Activated CD4-positive, alpha-beta memory T cell treated with anti-CD3 and anti-CD28 coated beads for 36 hours (primary cell): ENCODE measurements at regions not wholly inside any gene's neighbourhood (a gene's known extent, or its start where the extent isn't known, plus 50 kb on each side); places are given as distances from the start of the nearest gene placed in this dataset.
"Not testable (repeated sequence)": the region's sequence is repeated elsewhere in the genome, so short reads cannot be mapped to it uniquely, and the experiment has no call there.

Source experiments
- CTCF ChIA-PET: fragments of 350-600 bp; sonication (Branson Sonifier 250); formaldehyde crosslinking; loops from one replicate; lab custom pipeline; 2021; ENCODE audit warnings: antibody characterized with exemption, inconsistent platforms; lab: Charles Lee
- POLR2A ChIA-PET: fragments of 350-600 bp; sonication (Branson Sonifier 250); formaldehyde crosslinking; loops from one replicate; lab custom pipeline; 2021; ENCODE audit warnings: antibody characterized with exemption; lab: Charles Lee
- DNase-seq: peaks from one replicate; pipeline ENCODE4 v3.0.0-alpha.2; 2020
- H3K27ac Mint-ChIP-seq: one replicate; pipeline ENCODE4 v1.8.0; 2021; ENCODE audit warnings: mixed read lengths
- H3K27me3 Mint-ChIP-seq: one replicate; pipeline ENCODE4 v1.8.0; 2021; ENCODE audit warnings: mixed read lengths
- H3K36me3 Mint-ChIP-seq: one replicate; pipeline ENCODE4 v1.8.0; 2021; ENCODE audit warnings: mixed read lengths
- H3K4me1 Mint-ChIP-seq: one replicate; pipeline ENCODE4 v1.8.0; 2021; ENCODE audit warnings: low read depth, mixed read lengths
- H3K4me3 Mint-ChIP-seq: one replicate; pipeline ENCODE4 v1.8.0; 2021; ENCODE audit warnings: mild to moderate bottlenecking, mixed read lengths
- H3K9me3 Mint-ChIP-seq: one replicate; pipeline ENCODE4 v1.8.0; 2021; ENCODE audit warnings: mixed read lengths
- intact Hi-C: fragments of 100-400 bp; cut with micrococcal nuclease; formaldehyde crosslinking; loops from one replicate; pipeline ENCODE4 v1.15.1; 2023

GRCh38 chr15:96186105-96186504, 144.4 kb upstream of the NR2F2 start:
- no peak for DNase-seq

GRCh38 chr15:96187341-96188305, 142.9 kb upstream of the NR2F2 start:
- Mint-ChIP-seq H3K4me1 (no peaks in the 10 kb centered on the region), H3K27me3 (no peaks in the 10 kb centered on the region), H3K36me3 (no peaks in the 10 kb centered on the region), H3K9me3 (peaks cover 3% of the 10 kb centered on the region), H3K4me3 (no peak overlapping the region), H3K27ac (no peak overlapping the region)
- CTCF ChIA-PET = no interaction called here
- POLR2A ChIA-PET = no interaction called here
- intact Hi-C loops = no loop called here
- no peak for DNase-seq

More at GRCh38 chr15:96186105-96186504, 144.4 kb upstream of the NR2F2 start:
- ChIA-PET CTCF (interaction anchor here (0.6 kb wide), 1 partner anchor 9 kb away, joined by 3 read pairs; no protein-coding TSS in a partner anchor), POLR2A (no interaction called here)
- no peak overlapping the region for H3K4me3 Mint-ChIP-seq
- no peak overlapping the region for H3K27ac Mint-ChIP-seq
- intact Hi-C loops = no loop called here
- H3K36me3 Mint-ChIP-seq = no peaks in the 10 kb centered on the region
- H3K9me3 Mint-ChIP-seq = no peaks in the 10 kb centered on the region
- no peaks in the 10 kb centered on the region for H3K27me3 Mint-ChIP-seq
- no peaks in the 10 kb centered on the region for H3K4me1 Mint-ChIP-seq

- Mint-ChIP-seq H3K4me1 (no peaks in the 10 kb centered on the region), H3K27me3 (peaks cover 3% of the 10 kb centered on the region), H3K36me3 (no peaks in the 10 kb centered on the region), H3K27ac (no peak overlapping the region), H3K9me3 (peaks cover 5% of the 10 kb centered on the region), H3K4me3 (no peak overlapping the region)
- no peak for DNase-seq
- ChIA-PET POLR2A (no interaction called here), CTCF (no interaction called here)
- intact Hi-C loops = no loop called here
These were observed 132.8 kb upstream of the NR2F2 start for GRCh38 chr15:96197721-96198120.

GRCh38 chr15:96199111-96199510, 131.4 kb upstream of the NR2F2 start:
- Mint-ChIP-seq H3K27ac (no peak overlapping the region), H3K4me3 (no peak overlapping the region), H3K9me3 (peaks cover 12% of the 10 kb centered on the region), H3K27me3 (peaks cover 3% of the 10 kb centered on the region), H3K36me3 (no peaks in the 10 kb centered on the region), H3K4me1 (no peaks in the 10 kb centered on the region)
- no peak for DNase-seq
- intact Hi-C loops = no loop called here
- ChIA-PET CTCF (no interaction called here), POLR2A (no interaction called here)

- Mint-ChIP-seq H3K9me3 (peaks cover 17% of the 10 kb centered on the region), H3K36me3 (no peaks in the 10 kb centered on the region), H3K27me3 (peaks cover 3% of the 10 kb centered on the region), H3K27ac (no peak overlapping the region), H3K4me1 (no peaks in the 10 kb centered on the region), H3K4me3 (no peak overlapping the region)
- intact Hi-C loops = no loop called here
- ChIA-PET POLR2A (no interaction called here), CTCF (no interaction called here)
- DNase-seq = no peak
These were observed 130.0 kb upstream of the NR2F2 start for GRCh38 chr15:96200357-96200967.

- Mint-ChIP-seq H3K36me3 (peaks cover 1% of the 10 kb centered on the region), H3K9me3 (peaks cover 28% of the 10 kb centered on the region), H3K27ac (no peak overlapping the region), H3K4me1 (no peaks in the 10 kb centered on the region), H3K27me3 (peaks cover 3% of the 10 kb centered on the region), H3K4me3 (no peak overlapping the region)
- intact Hi-C loops = no loop called here
- ChIA-PET POLR2A (no interaction called here), CTCF (no interaction called here)
- no peak for DNase-seq
These were observed 128.8 kb upstream of the NR2F2 start for GRCh38 chr15:96201696-96202095.

- intact Hi-C loops, H3K27me3 Mint-ChIP-seq, H3K4me1 Mint-ChIP-seq, H3K36me3 Mint-ChIP-seq, DNase-seq, H3K4me3 Mint-ChIP-seq, CTCF ChIA-PET, H3K27ac Mint-ChIP-seq, POLR2A ChIA-PET: not testable (repeated sequence)
- peaks cover 29% of the 10 kb centered on the region for H3K9me3 Mint-ChIP-seq
These were observed 124.9 kb upstream of the NR2F2 start for GRCh38 chr15:96205588-96205987.

- no peak overlapping the region for H3K27ac Mint-ChIP-seq
- POLR2A ChIA-PET = no interaction called here
- intact Hi-C loops = no loop called here
- no peak for DNase-seq
- peaks cover 23% of the 10 kb centered on the region for H3K9me3 Mint-ChIP-seq
- CTCF ChIA-PET = no interaction called here
- H3K36me3 Mint-ChIP-seq = peaks cover 2% of the 10 kb centered on the region
- no peaks in the 10 kb centered on the region for H3K27me3 Mint-ChIP-seq
- H3K4me1 Mint-ChIP-seq = no peaks in the 10 kb centered on the region
- no peak overlapping the region for H3K4me3 Mint-ChIP-seq
These were observed 123.0 kb upstream of the NR2F2 start for GRCh38 chr15:96207377-96208006.

- intact Hi-C loops = no loop called here
- DNase-seq = no peak
- no peak overlapping the region for H3K27ac Mint-ChIP-seq
- ChIA-PET POLR2A (no interaction called here), CTCF (no interaction called here)
- H3K4me3 Mint-ChIP-seq = no peak overlapping the region
- peaks cover 2% of the 10 kb centered on the region for H3K36me3 Mint-ChIP-seq
- no peaks in the 10 kb centered on the region for H3K4me1 Mint-ChIP-seq
- no peaks in the 10 kb centered on the region for H3K27me3 Mint-ChIP-seq
- peaks cover 17% of the 10 kb centered on the region for H3K9me3 Mint-ChIP-seq
These were observed 121.2 kb upstream of the NR2F2 start for GRCh38 chr15:96209285-96209735.

GRCh38 chr15:96213045-96213444, 117.5 kb upstream of the NR2F2 start:
- intact Hi-C loops = no loop called here
- CTCF ChIA-PET = no interaction called here

GRCh38 chr15:96213896-96214295, 116.6 kb upstream of the NR2F2 start:
- H3K9me3 Mint-ChIP-seq = no peaks in the 10 kb centered on the region
- POLR2A ChIA-PET = no interaction called here
- DNase-seq = no peak
- H3K4me1 Mint-ChIP-seq = no peaks in the 10 kb centered on the region
- no peak overlapping the region for H3K27ac Mint-ChIP-seq
- H3K4me3 Mint-ChIP-seq = no peak overlapping the region
- H3K27me3 Mint-ChIP-seq = no peaks in the 10 kb centered on the region
- CTCF ChIA-PET = no interaction called here
- intact Hi-C loops = no loop called here
- H3K36me3 Mint-ChIP-seq = no peaks in the 10 kb centered on the region

More at GRCh38 chr15:96213045-96213444, 117.5 kb upstream of the NR2F2 start:
- POLR2A ChIA-PET = no interaction called here
- Mint-ChIP-seq H3K9me3 (no peaks in the 10 kb centered on the region), H3K4me1 (no peaks in the 10 kb centered on the region), H3K27ac (no peak overlapping the region), H3K27me3 (no peaks in the 10 kb centered on the region), H3K36me3 (no peaks in the 10 kb centered on the region), H3K4me3 (no peak overlapping the region)
- no peak for DNase-seq

- H3K27ac Mint-ChIP-seq, H3K36me3 Mint-ChIP-seq, H3K4me1 Mint-ChIP-seq, POLR2A ChIA-PET, H3K9me3 Mint-ChIP-seq, H3K4me3 Mint-ChIP-seq, DNase-seq, intact Hi-C loops, CTCF ChIA-PET, H3K27me3 Mint-ChIP-seq: not testable (repeated sequence)
These were observed 114.0 kb upstream of the NR2F2 start for GRCh38 chr15:96216481-96216880.
